GM18505 (cell line): ENCODE measurements at regions not wholly inside any gene's neighbourhood (a gene's known extent, or its start where the extent isn't known, plus 50 kb on each side); places are given as distances from the start of the nearest gene placed in this dataset.
"Not testable (repeated sequence)": the region's sequence is repeated elsewhere in the genome, so short reads cannot be mapped to it uniquely, and the experiment has no call there.

Experiments used
- ATAC-seq: cut with Tn5 transposase; IDR thresholded peaks from one replicate; pipeline ENCODE4 v1.9.1; 2021; ENCODE audit not compliant: unreplicated experiment
- POLR2A ChIP-seq: IDR thresholded peaks from 4 replicates; pipeline ENCODE4 v1.6.1; 2011; ENCODE audit warnings: borderline replicate concordance; ENCODE audit not compliant: insufficient read depth, insufficient read length; ENCODE audit errors: extremely low read depth

DNA sequence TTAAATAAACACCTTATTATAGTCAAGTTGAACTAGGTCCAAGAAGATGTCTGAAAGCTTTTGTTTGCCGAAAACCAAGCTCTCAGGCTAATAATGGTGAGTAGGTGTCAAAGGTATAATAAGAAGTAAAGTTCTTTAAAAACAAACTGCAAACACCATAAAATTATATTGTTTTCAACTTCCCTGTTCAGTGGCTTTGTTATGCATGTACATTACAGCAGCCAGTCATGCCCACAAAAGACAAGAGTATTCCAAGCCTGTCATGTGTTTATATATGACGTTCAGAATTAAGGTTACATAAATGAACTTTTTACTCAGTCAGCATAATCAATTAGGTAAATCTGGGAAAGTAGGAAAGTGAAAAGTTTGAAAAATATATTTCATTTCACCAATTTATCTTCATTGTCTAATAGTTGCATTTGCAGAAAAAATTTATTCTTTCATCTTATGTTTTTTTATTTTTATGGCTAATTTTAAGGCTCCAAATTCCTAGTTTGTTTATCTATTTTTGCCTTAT lies 928.7 kb upstream of the SOX9 start:
- no peak for TF ChIP-seq POLR2A
- no peak for ATAC-seq

DNA sequence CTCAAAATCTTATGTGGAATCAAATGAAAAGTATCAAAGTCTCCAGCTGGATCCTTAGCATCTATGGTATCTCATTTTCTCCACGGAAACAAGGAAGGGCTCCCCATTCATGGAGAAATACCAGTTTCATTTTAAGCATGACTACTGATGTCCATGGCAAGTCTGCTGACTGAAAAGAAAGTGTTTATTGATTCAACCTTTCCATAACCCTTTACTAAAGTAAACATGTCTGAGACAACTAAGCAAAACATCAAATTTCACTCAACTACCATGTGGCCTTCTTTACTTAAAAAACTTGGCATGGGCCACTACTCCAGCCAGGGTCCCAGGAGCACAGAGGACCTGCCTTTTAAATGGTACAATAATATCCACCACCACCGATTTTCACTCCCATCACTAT lies 928.0 kb upstream of the SOX9 start:
- ATAC-seq: no peak
- TF ChIP-seq POLR2A: no peak

GRCh38 chr17:71200597-71200996 lies 920.2 kb upstream of the SOX9 start:
- no peak for ATAC-seq
- TF ChIP-seq POLR2A: no peak

GRCh38 chr17:71201639-71202038 lies 919.2 kb upstream of the SOX9 start:
- TF ChIP-seq POLR2A: no peak
- ATAC-seq: no peak

GRCh38 chr17:71202449-71202848 lies 918.4 kb upstream of the SOX9 start:
- no peak for ATAC-seq
- no peak for TF ChIP-seq POLR2A

DNA sequence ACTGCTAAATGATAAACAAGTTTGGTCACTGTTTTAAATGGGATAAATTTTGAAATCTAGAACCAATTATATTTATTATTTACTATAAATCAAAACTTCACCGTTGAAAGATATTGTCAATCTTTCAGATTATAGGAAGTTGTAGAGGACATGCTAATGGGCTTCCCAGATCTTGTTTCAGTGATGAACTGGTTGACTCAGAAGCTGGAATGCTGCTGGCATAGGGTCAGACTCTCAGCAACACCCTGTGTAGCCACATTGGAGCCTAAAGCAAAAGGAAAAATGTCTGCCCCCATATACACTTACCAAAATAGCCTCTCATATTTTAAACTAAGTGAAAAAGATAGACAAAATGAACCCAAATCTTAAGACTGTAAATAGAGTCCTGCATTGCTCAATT lies 916.9 kb upstream of the SOX9 start:
- no peak for TF ChIP-seq POLR2A
- ATAC-seq: no peak

GRCh38 chr17:71205951-71206350 lies 914.9 kb upstream of the SOX9 start:
- ATAC-seq: not testable (repeated sequence)

GRCh38 chr17:71208111-71208704 lies 912.6 kb upstream of the SOX9 start:
- TF ChIP-seq POLR2A: no peak
- no peak for ATAC-seq

- ATAC-seq: no peak
- no peak for TF ChIP-seq POLR2A
Measured at GRCh38 chr17:71213936-71214335, 906.9 kb upstream of the SOX9 start.

DNA sequence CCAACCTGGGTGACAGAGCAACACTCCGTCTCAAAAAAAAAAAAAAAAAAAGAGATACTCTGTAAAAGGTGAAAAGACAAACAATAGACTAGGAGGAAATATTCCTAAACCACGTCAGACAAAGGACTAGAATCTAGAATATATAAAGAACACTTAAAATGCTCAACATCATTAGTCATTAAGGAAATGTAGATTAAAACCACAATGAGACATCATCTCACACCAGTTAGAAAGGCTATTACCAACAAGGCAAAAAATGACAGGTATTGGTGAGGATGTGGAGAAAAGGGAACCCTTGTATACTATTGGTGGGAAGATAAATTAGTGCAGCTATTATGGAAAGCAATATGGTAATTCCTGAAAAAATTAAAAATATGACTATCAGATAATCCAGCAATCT lies 903.1 kb upstream of the SOX9 start:
- no peak for ATAC-seq
- no peak for TF ChIP-seq POLR2A

GRCh38 chr17:71224824-71225575 lies 895.8 kb upstream of the SOX9 start:
- no peak for ATAC-seq
- TF ChIP-seq POLR2A: no peak

- TF ChIP-seq POLR2A: no peak
Measured at GRCh38 chr17:71227841-71228240, 893.0 kb upstream of the SOX9 start.

GRCh38 chr17:71229070-71229469 lies 891.8 kb upstream of the SOX9 start:
- no peak for TF ChIP-seq POLR2A
- no peak for ATAC-seq

More at GRCh38 chr17:71227841-71228240, 893.0 kb upstream of the SOX9 start:
- no peak for ATAC-seq

GRCh38 chr17:71232801-71233559 lies 887.8 kb upstream of the SOX9 start:
- ATAC-seq: no peak

DNA sequence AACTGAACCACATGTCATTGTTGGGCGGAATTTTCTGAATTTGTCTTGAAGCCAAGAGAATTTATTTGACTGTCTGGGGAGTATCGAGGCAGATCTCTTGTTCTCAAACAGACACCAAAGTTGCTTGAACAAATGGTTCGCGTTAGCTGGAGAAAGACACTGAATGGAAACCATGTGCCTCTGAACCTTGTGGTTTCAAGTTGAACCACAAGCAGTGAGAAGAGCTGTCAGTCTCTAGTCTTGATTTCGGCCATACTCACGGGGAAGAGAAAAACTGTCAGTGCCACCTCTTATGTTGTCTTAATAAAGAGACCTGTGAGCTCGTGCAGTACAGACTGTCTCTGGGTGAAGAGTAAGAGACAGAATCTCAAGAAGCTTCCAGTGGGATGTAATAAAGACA lies 886.5 kb upstream of the SOX9 start:
- ATAC-seq: no peak
- no peak for TF ChIP-seq POLR2A

More at GRCh38 chr17:71232801-71233559, 887.8 kb upstream of the SOX9 start:
- no peak for TF ChIP-seq POLR2A
